Suprapubic skin (tissue), 4 donors: ENCODE measurements at regions not wholly inside any gene's neighbourhood (a gene's known extent, or its start where the extent isn't known, plus 50 kb on each side); places are given as distances from the start of the nearest gene placed in this dataset.

Source experiments
- DNase-seq, 2 donors: peaks; one replicate each; pipeline ENCODE4 v3.0.0-alpha.2; 2019; ENCODE audit warnings: low spot score in 2 of 2
- H3K27ac ChIP-seq: fragments of 200-600 bp; sonication (generic); one replicate; pipeline ENCODE4 v1.5.1; 2019
- H3K27me3 ChIP-seq: fragments of 200-600 bp; sonication (generic); one replicate; pipeline ENCODE4 v1.5.1; 2019
- H3K36me3 ChIP-seq: fragments of 200-600 bp; sonication (generic); one replicate; pipeline ENCODE4 v1.5.1; 2019
- H3K4me1 ChIP-seq: fragments of 200-600 bp; sonication (generic); one replicate; pipeline ENCODE4 v1.5.1; 2019
- H3K4me3 ChIP-seq: fragments of 200-600 bp; sonication (generic); one replicate; pipeline ENCODE4 v1.5.1; 2019; ENCODE audit warnings: mild to moderate bottlenecking
- H3K9me3 ChIP-seq: fragments of 200-600 bp; sonication (generic); one replicate; pipeline ENCODE4 v1.5.1; 2019
- EP300 ChIP-seq: sonication (generic); formaldehyde crosslinking; IDR thresholded peaks from one replicate; pipeline ENCODE4 v1.6.1; 2017; ENCODE audit warnings: antibody characterized with exemption
- POLR2A ChIP-seq, 2 donors: fragments of 450-650 bp; IDR thresholded peaks; one replicate each; pipeline ENCODE4 v1.6.1; 2017; ENCODE audit warnings: antibody characterized with exemption in 2 of 2, mild to moderate bottlenecking in 2 of 2, moderate library complexity in 2 of 2
- POLR2AphosphoS5 ChIP-seq, 3 donors: sonication (generic); formaldehyde crosslinking; IDR thresholded peaks; one replicate each; pipeline ENCODE4 v1.6.1; 2017; ENCODE audit warnings: antibody characterized with exemption in 3 of 3
- WGBS: methylation state at CpG from one replicate; pipeline ENCODE4 v1.1.5; 2018; 5-methylcytosine and 5-hydroxymethylcytosine counted together
- TF ChIP-seq, protein P1 (sequence below), 2 donors: fragments of 200-600 bp in 1 of 2; fragments of 450-650 bp in 1 of 2; sonication (generic) in 1 of 2; IDR thresholded peaks; one replicate each; pipeline ENCODE4 v1.5.1; 2016 to 2019; ENCODE audit warnings: antibody characterized with exemption in 2 of 2, mild to moderate bottlenecking in 1 of 2, moderate library complexity in 1 of 2

DNA sequence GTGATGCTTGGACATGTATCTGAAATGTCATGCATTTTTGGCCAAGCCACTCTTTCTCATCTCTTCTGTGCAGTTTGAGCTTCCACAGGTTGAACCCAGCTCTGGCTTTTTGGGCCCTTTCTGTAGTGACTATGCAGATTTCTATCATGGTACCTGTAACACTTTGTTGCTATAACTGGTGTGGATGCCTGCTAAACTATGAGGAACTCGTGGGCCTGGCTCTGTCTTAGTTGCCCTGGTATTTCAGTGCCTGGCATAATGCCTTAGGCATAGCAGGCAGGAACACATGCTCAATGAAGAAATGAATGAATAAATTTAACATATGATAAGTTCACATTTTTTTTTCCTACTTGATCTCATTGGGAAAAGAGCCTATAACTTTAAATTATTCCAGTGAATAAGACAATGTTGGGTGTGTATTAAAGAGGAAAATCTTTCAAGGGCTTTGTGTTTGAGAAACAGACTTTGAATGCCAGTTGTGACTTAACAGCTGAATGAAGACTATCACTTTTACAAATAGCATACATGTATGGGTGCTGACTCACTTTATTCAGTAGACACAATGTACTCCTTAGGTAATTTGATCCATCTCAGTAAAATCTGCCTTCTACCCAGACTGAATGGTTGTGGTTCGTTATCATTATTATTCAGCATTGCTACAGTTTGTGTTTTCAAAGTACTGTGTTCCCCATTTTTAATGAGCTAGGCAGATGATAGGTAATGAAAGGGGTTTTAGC, 86.4 kb upstream of the MAP4K3 start:
- WGBS: 58% methylated on average over 2 of the region's 2 CpGs
- Histone ChIP-seq H3K36me3 (no peaks in the 10 kb centered on the region), H3K27ac (no peak overlapping the region), H3K4me3 (no peak overlapping the region), H3K4me1 (no peaks in the 10 kb centered on the region), H3K9me3 (no peaks in the 10 kb centered on the region), H3K27me3 (no peaks in the 10 kb centered on the region)
- no peak for DNase-seq
- TF ChIP-seq, protein P1, sequence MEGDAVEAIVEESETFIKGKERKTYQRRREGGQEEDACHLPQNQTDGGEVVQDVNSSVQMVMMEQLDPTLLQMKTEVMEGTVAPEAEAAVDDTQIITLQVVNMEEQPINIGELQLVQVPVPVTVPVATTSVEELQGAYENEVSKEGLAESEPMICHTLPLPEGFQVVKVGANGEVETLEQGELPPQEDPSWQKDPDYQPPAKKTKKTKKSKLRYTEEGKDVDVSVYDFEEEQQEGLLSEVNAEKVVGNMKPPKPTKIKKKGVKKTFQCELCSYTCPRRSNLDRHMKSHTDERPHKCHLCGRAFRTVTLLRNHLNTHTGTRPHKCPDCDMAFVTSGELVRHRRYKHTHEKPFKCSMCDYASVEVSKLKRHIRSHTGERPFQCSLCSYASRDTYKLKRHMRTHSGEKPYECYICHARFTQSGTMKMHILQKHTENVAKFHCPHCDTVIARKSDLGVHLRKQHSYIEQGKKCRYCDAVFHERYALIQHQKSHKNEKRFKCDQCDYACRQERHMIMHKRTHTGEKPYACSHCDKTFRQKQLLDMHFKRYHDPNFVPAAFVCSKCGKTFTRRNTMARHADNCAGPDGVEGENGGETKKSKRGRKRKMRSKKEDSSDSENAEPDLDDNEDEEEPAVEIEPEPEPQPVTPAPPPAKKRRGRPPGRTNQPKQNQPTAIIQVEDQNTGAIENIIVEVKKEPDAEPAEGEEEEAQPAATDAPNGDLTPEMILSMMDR (IDR thresholded peaks at IDR 0.05): no peak
- TF ChIP-seq POLR2A (IDR thresholded peaks at IDR 0.05): no peak
- no peak for TF ChIP-seq EP300

DNA sequence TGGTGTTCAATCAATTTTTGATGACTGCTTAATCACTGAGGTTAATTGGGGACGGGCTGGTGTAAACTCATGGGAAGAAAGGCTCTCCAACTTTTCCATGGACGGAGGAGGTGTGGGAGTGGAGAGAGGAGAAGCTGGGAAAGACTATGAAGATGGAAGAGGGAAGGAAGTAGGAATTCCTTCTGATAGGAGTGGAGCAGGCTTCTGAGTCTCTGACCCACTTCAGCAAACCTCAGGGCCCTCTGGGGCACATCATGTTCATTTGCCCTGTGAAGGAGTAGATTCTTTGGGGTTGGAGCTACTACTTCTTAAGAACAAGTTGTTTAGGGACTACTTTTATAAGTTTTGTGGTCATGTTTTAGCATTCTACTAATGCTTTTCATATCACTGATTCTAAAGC, 87.0 kb upstream of the MAP4K3 start:
- Histone ChIP-seq H3K4me1 (no peaks in the 10 kb centered on the region), H3K4me3 (no peak overlapping the region), H3K27me3 (no peaks in the 10 kb centered on the region), H3K36me3 (no peaks in the 10 kb centered on the region), H3K27ac (no peak overlapping the region), H3K9me3 (no peaks in the 10 kb centered on the region)
- no peak for DNase-seq
- TF ChIP-seq POLR2AphosphoS5 (IDR thresholded peaks at IDR 0.05) (no peak), POLR2A (IDR thresholded peaks at IDR 0.05) (no peak), EP300 (no peak)
- TF ChIP-seq, protein P1 (IDR thresholded peaks at IDR 0.05): no peak
- WGBS: 92% methylated on average over 2 of the region's 2 CpGs

DNA sequence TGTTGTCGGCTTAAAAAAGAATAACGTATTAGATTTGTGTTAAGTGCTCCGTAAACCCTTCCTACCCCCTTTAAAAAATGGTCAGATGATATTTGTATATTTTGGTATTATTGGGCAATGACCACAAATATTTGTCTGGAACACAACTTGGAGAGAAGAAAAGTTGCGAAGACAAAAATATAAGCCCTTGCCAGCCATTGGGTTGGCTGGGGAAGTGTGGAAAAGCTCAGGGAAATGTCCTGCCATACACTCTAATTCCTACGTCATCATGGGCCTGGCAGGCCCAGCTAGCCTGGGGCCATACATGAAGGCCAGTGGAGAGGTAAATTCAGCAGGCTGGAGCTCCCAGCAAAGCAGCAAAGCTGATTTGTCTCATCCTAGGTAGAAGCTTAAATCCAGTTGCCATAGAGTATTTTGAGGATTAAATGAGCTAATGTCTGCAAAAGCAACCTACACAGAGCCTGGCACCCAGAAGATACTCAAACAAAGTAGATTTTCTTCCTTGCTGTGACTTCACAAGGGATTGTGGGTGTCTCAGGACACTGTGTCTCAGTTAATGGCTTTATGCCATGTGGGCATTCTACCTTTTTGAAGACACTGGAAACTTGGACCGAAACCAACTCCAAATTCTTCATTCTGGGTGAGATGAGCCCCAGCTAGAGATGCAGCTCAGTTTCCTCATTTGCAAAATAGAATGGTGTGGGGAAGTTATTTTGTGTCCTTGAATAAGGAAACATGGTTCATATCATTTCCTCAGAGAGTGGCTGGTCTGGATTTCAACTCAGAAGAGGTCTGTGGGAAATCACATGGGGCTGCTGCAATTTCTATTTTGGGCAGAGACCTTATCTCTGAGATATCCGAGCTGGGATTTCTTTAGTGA, 87.9 kb upstream of the MAP4K3 start:
- no peaks in the 10 kb centered on the region for H3K4me1 ChIP-seq
- no peaks in the 10 kb centered on the region for H3K27me3 ChIP-seq
- H3K9me3 ChIP-seq: no peaks in the 10 kb centered on the region
- no peaks in the 10 kb centered on the region for H3K36me3 ChIP-seq
- DNase-seq: no peak
- 67% methylated on average over 7 of the region's 7 CpGs for WGBS
- H3K27ac ChIP-seq: no peak overlapping the region
- TF ChIP-seq, protein P1 (IDR thresholded peaks at IDR 0.05): no peak
- TF ChIP-seq POLR2AphosphoS5 (IDR thresholded peaks at IDR 0.05): no peak
- no peak for TF ChIP-seq EP300
- TF ChIP-seq POLR2A (IDR thresholded peaks at IDR 0.05): no peak
- H3K4me3 ChIP-seq: no peak overlapping the region

DNA sequence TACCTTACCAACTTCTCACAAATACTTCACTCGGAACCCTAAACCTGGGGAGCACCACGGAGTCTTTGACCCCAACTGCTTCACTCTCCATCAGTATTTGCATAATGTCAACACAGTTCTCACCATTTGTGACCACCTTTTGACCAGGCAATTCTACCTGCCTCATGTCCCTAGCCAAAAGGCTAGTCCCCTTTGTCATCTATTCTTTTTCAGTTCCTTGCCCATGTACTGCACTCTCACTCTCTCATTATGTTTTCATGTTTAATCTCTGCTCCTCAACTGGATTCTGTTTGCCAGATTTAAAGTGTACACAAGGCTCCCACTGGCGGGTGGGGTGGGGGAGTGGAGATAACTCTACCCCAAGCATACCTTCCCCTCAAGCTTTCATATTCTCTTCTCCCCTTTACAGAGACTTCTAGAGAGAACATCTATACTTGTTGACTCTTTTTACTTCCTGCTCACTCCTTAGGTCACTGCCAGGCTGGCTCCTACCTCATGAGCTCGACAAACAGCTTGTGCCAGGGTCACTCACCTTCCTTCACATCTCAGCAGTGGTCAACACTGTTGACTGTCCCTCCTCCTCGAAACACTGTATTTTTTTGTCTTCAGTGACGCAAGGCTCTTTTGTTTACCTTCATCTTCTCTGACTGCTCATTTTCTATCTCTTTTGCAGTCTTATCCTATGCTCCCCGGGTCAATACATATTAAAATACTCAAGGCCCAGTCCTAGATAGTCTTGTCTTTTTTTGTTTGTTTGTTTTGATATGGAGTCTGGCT, 88.7 kb upstream of the MAP4K3 start:
- no peak overlapping the region for H3K4me3 ChIP-seq
- TF ChIP-seq POLR2A (IDR thresholded peaks at IDR 0.05): no peak
- TF ChIP-seq, protein P1 (IDR thresholded peaks at IDR 0.05): no peak
- no peak for TF ChIP-seq EP300
- TF ChIP-seq POLR2AphosphoS5 (IDR thresholded peaks at IDR 0.05): no peak
- WGBS: 94% methylated on average over 7 of the region's 7 CpGs
- no peaks in the 10 kb centered on the region for H3K9me3 ChIP-seq
- H3K27me3 ChIP-seq: no peaks in the 10 kb centered on the region
- H3K27ac ChIP-seq: no peak overlapping the region
- DNase-seq: no peak
- H3K4me1 ChIP-seq: no peaks in the 10 kb centered on the region
- H3K36me3 ChIP-seq: no peaks in the 10 kb centered on the region
